Activated naive CD4-positive, alpha-beta T cell treated with anti-CD3 and anti-CD28 coated beads, Interleukin-2, amount 10 ng/mL, durations not matched to agents 7 days and 5 days (primary cell): ENCODE measurements at regions not wholly inside any gene's neighbourhood (a gene's known extent, or its start where the extent isn't known, plus 50 kb on each side); places are given as distances from the start of the nearest gene placed in this dataset.
"Not testable (repeated sequence)": the region's sequence is repeated elsewhere in the genome, so short reads cannot be mapped to it uniquely, and the experiment has no call there.

Source experiments
- CTCF ChIA-PET: fragments of 350-600 bp; sonication (Branson Sonifier 250); formaldehyde crosslinking; loops from one replicate; lab custom pipeline; 2021; ENCODE audit warnings: antibody characterized with exemption; lab: Charles Lee
- DNase-seq: peaks from one replicate; pipeline ENCODE4 v3.0.0-alpha.2; 2020
- H3K27ac Mint-ChIP-seq: one replicate; pipeline ENCODE4 v1.8.0; 2021; ENCODE audit warnings: mild to moderate bottlenecking, moderate library complexity, mixed read lengths
- H3K27me3 Mint-ChIP-seq: one replicate; pipeline ENCODE4 v1.8.0; 2021; ENCODE audit warnings: mild to moderate bottlenecking, mixed read lengths
- H3K36me3 Mint-ChIP-seq: one replicate; pipeline ENCODE4 v1.8.0; 2021; ENCODE audit warnings: mixed read lengths
- H3K4me1 Mint-ChIP-seq: one replicate; pipeline ENCODE4 v1.8.0; 2021; ENCODE audit warnings: mixed read lengths
- H3K4me3 Mint-ChIP-seq: one replicate; pipeline ENCODE4 v1.8.0; 2021; ENCODE audit warnings: mild to moderate bottlenecking, moderate library complexity, mixed read lengths
- H3K9me3 Mint-ChIP-seq: one replicate; pipeline ENCODE4 v1.8.0; 2021; ENCODE audit warnings: mixed read lengths

- peaks cover under 1% of the 10 kb centered on the region for H3K9me3 Mint-ChIP-seq
- H3K4me3 Mint-ChIP-seq, result no peak overlapping the region
- no peak for DNase-seq
- no peaks in the 10 kb centered on the region for H3K4me1 Mint-ChIP-seq
- CTCF ChIA-PET, result no interaction called here
- no peaks in the 10 kb centered on the region for H3K36me3 Mint-ChIP-seq
- H3K27ac Mint-ChIP-seq, result no peak overlapping the region
- H3K27me3 Mint-ChIP-seq, result no peaks in the 10 kb centered on the region
Observed at GRCh38 chr3:137329594-137329993, 371.8 kb downstream of the IL20RB start.

GRCh38 chr3:137330246-137330645 is 372.5 kb downstream of the IL20RB start:
- Mint-ChIP-seq H3K9me3 (no peaks in the 10 kb centered on the region), H3K4me1 (no peaks in the 10 kb centered on the region), H3K27ac (no peak overlapping the region), H3K4me3 (no peak overlapping the region), H3K36me3 (no peaks in the 10 kb centered on the region), H3K27me3 (no peaks in the 10 kb centered on the region)
- CTCF ChIA-PET, result no interaction called here
- DNase-seq, result no peak

DNA sequence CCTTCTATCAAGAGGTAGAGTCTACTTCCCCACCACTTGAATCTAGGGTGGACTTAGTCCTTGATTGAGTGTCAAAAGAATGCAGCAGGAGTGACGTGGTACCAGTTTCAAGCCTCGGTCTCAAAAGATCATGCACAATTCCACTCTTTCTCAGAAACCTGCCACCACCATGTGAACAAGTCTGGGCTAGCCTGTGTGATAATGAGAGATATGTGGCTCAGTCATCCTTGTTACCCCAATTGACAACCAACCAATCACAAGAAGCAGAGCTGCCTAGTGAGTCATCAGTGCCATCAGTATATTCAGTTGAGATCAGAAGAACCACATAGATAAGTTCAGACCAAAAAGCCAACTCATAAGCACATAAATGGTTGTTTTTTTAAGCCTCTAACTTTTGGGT is 374.5 kb downstream of the IL20RB start:
- no peaks in the 10 kb centered on the region for H3K27me3 Mint-ChIP-seq
- H3K27ac Mint-ChIP-seq, result no peak overlapping the region
- DNase-seq, result no peak
- H3K4me3 Mint-ChIP-seq, result no peak overlapping the region
- H3K36me3 Mint-ChIP-seq, result no peaks in the 10 kb centered on the region
- H3K9me3 Mint-ChIP-seq, result no peaks in the 10 kb centered on the region
- CTCF ChIA-PET, result no interaction called here
- H3K4me1 Mint-ChIP-seq, result no peaks in the 10 kb centered on the region

GRCh38 chr3:137335478-137335877 is 377.7 kb downstream of the IL20RB start:
- H3K9me3 Mint-ChIP-seq, result peaks cover 17% of the 10 kb centered on the region
- CTCF ChIA-PET, result interaction anchor here (1.3 kb wide), 1 partner anchor 25 kb away, joined by 4 read pairs; no protein-coding TSS in a partner anchor
- H3K4me3 Mint-ChIP-seq, result no peak overlapping the region
- no peaks in the 10 kb centered on the region for H3K4me1 Mint-ChIP-seq
- no peaks in the 10 kb centered on the region for H3K36me3 Mint-ChIP-seq
- DNase-seq, result no peak
- no peak overlapping the region for H3K27ac Mint-ChIP-seq
- H3K27me3 Mint-ChIP-seq, result no peaks in the 10 kb centered on the region

- H3K27ac Mint-ChIP-seq, H3K4me3 Mint-ChIP-seq, H3K36me3 Mint-ChIP-seq, DNase-seq, CTCF ChIA-PET, H3K4me1 Mint-ChIP-seq, H3K27me3 Mint-ChIP-seq: not testable (repeated sequence)
- peaks cover 19% of the 10 kb centered on the region for H3K9me3 Mint-ChIP-seq
Observed at GRCh38 chr3:137338400-137338799, 380.6 kb downstream of the IL20RB start.

- H3K36me3 Mint-ChIP-seq, result no peaks in the 10 kb centered on the region
- CTCF ChIA-PET, result no interaction called here
- no peak overlapping the region for H3K4me3 Mint-ChIP-seq
- peaks cover 12% of the 10 kb centered on the region for H3K9me3 Mint-ChIP-seq
- H3K27ac Mint-ChIP-seq, result no peak overlapping the region
- DNase-seq, result no peak
- no peaks in the 10 kb centered on the region for H3K4me1 Mint-ChIP-seq
- H3K27me3 Mint-ChIP-seq, result no peaks in the 10 kb centered on the region
Observed at GRCh38 chr3:137343283-137343682, 385.5 kb downstream of the IL20RB start.

DNA sequence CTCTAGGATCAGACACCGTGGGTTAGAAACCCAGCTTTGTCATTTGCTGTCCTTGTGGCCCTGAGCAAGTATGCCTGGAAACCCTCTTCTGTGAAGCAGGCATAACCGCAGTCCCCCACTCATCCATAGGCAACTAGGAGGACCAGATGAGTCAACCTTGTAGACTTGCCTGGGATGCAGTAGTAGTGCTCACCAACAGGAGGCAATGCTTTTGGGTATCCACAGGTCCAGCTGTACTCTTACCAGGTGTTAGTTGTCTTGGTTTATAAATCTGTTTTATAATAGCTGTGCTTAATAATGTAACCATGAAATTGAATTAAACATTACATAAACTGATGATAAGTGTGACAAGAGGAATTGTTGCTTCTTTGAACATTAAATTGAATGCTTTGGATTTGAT is 389.3 kb downstream of the IL20RB start:
- H3K4me1 Mint-ChIP-seq, result no peaks in the 10 kb centered on the region

DNA sequence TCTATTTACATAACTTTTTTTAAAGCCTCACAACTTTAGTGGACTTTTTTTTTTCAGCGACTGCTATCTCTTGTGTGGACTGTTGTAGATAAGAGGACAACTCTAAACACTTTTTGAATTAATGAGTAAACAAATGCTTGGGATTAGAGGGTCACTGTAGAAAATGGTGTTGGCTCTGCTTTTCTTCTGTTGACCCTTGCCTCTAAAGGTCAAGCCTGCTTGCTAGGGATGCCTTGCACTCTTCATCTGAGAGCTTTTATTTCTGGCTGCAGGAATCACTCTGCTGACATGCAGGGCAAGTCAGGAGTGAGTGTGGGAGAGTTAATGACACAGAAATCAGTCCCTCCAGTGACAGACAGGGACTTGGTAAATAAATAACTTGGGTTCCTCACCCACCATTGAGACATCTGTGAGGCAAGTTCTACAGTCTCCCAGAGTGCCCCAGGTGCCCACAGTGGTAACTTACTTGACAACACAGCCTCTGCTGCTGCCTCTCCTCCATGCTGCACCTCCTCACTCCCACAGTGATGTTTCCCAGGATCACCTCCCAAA is 390.1 kb downstream of the IL20RB start:
- H3K9me3 Mint-ChIP-seq, result no peaks in the 10 kb centered on the region
- H3K27me3 Mint-ChIP-seq, result no peaks in the 10 kb centered on the region
- H3K4me3 Mint-ChIP-seq, result no peak overlapping the region
- CTCF ChIA-PET, result no interaction called here
- DNase-seq, result no peak
- no peaks in the 10 kb centered on the region for H3K4me1 Mint-ChIP-seq
- no peak overlapping the region for H3K27ac Mint-ChIP-seq
- H3K36me3 Mint-ChIP-seq, result no peaks in the 10 kb centered on the region

More for the DNA sequence above, 389.3 kb downstream of the IL20RB start:
- Mint-ChIP-seq H3K4me3 (no peak overlapping the region), H3K27ac (no peak overlapping the region), H3K36me3 (no peaks in the 10 kb centered on the region), H3K27me3 (no peaks in the 10 kb centered on the region), H3K9me3 (no peaks in the 10 kb centered on the region)
- no peak for DNase-seq
- CTCF ChIA-PET, result no interaction called here

- Mint-ChIP-seq H3K9me3 (no peaks in the 10 kb centered on the region), H3K27me3 (no peaks in the 10 kb centered on the region), H3K36me3 (no peaks in the 10 kb centered on the region), H3K27ac (no peak overlapping the region), H3K4me3 (no peak overlapping the region), H3K4me1 (no peaks in the 10 kb centered on the region)
- no peak for DNase-seq
- CTCF ChIA-PET, result no interaction called here
Observed at GRCh38 chr3:137348936-137349335, 391.2 kb downstream of the IL20RB start.

DNA sequence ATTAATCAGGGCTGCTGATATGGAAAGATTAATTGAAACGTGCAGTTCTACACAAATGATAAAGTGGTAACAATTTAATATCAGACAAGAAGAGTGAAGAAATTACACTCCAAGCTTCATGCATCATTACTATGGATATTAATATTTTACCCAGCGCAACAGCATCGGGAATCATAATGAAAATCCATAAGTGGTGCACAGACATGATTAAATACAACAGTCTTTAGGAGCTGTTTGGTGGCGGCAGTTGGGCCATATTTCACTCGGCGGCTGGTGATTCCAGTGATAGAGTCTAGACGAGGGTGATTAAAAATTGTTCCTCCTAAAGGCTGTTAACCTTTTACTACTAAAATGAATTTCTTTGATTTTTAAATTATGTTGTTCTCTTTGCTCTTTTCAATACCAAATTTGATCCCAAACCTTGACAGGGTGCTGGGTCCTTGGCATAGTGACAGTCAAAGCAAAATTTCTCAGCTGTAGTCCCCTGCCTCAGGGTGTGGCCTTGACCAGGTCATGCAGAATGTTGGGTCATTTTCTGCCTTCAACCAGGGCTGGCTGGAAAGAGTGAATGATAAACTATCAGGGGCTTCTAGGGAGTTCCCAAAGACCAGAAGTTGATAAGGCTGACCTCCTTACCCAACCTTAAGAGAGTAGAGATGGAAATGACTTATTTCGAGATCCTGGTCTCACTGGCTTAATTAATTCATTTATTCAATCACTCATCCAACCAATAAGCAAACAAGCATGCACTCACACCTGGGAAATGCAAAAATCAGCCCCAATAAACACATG is 392.0 kb downstream of the IL20RB start:
- H3K4me3 Mint-ChIP-seq, result no peak overlapping the region
- no peaks in the 10 kb centered on the region for H3K9me3 Mint-ChIP-seq
- CTCF ChIA-PET, result no interaction called here
- no peak overlapping the region for H3K27ac Mint-ChIP-seq
- DNase-seq, result no peak
- H3K36me3 Mint-ChIP-seq, result no peaks in the 10 kb centered on the region
- no peaks in the 10 kb centered on the region for H3K27me3 Mint-ChIP-seq
- H3K4me1 Mint-ChIP-seq, result no peaks in the 10 kb centered on the region

- H3K4me1 Mint-ChIP-seq, result no peaks in the 10 kb centered on the region
- no peaks in the 10 kb centered on the region for H3K36me3 Mint-ChIP-seq
- peaks cover 6% of the 10 kb centered on the region for H3K9me3 Mint-ChIP-seq
- CTCF ChIA-PET, result interaction anchor here (0.9 kb wide), 1 partner anchor 25 kb away, joined by 4 read pairs; no protein-coding TSS in a partner anchor
- H3K27me3 Mint-ChIP-seq, result no peaks in the 10 kb centered on the region
- DNase-seq, result no peak
- H3K27ac Mint-ChIP-seq, result no peak overlapping the region
- H3K4me3 Mint-ChIP-seq, result no peak overlapping the region
Observed at GRCh38 chr3:137360531-137361201, 402.9 kb downstream of the IL20RB start.

DNA sequence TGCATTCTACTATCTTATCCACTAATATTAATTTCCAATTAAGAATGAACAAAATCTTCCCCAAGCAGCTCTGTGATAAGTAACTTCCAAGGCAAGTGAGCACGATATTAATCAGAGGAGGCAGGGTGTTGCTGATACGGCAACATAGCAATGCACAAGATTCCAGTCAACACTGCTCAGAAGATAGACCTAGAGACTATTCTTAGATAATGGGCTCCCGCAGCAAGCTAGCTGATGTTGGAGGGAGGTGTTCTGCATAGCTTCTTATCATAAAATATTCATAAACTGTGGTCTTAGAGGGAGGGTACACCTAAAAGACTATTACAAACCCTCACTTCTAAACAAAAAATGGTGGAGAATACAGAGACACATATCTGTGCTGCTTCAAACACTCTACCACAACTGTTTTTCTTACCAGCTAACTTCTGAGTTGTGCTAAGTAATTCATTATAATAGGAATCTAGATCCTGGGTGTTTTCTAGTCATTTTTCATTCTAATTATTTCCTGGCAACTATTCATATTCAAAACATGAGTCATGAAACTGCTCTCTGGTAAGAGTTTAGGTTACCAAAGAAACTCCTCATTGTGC is 382.0 kb upstream of the SOX14 start:
- CTCF ChIA-PET, result no interaction called here
- DNase-seq, result no peak
- no peaks in the 10 kb centered on the region for H3K4me1 Mint-ChIP-seq
- no peaks in the 10 kb centered on the region for H3K36me3 Mint-ChIP-seq
- H3K4me3 Mint-ChIP-seq, result no peak overlapping the region
- H3K9me3 Mint-ChIP-seq, result peaks cover 5% of the 10 kb centered on the region
- no peak overlapping the region for H3K27ac Mint-ChIP-seq
- H3K27me3 Mint-ChIP-seq, result no peaks in the 10 kb centered on the region

GRCh38 chr3:137385922-137386321 is 378.2 kb upstream of the SOX14 start:
- no peaks in the 10 kb centered on the region for H3K4me1 Mint-ChIP-seq
- CTCF ChIA-PET, result no interaction called here
- peaks cover 3% of the 10 kb centered on the region for H3K9me3 Mint-ChIP-seq
- H3K27ac Mint-ChIP-seq, result no peak overlapping the region
- no peaks in the 10 kb centered on the region for H3K27me3 Mint-ChIP-seq
- DNase-seq, result no peak
- H3K4me3 Mint-ChIP-seq, result no peak overlapping the region
- H3K36me3 Mint-ChIP-seq, result no peaks in the 10 kb centered on the region

DNA sequence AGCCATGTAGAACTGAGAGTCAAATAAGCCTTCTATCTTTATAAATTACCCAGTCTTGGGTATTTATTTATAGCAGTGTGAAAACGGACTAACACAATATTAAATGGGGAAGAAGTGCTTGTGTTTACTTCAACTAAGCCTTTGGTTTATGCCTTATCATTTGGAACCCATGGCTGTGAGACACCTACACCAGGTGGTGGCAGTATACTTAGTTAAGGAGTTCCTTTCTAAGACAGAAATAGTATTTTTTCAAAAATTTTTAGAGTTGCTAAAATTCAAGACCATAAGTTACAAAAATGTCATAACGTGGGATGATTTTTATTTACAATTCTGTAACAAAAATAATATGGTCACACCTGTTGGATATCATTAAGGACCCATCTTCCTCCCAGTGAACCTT is 354.5 kb upstream of the SOX14 start:
- no peaks in the 10 kb centered on the region for H3K27me3 Mint-ChIP-seq
- no peaks in the 10 kb centered on the region for H3K9me3 Mint-ChIP-seq
- H3K36me3 Mint-ChIP-seq, result no peaks in the 10 kb centered on the region
- H3K27ac Mint-ChIP-seq, result no peak overlapping the region
- H3K4me3 Mint-ChIP-seq, result no peak overlapping the region
- CTCF ChIA-PET, result no interaction called here
- DNase-seq, result no peak
- H3K4me1 Mint-ChIP-seq, result no peaks in the 10 kb centered on the region
